Kidney (tissue), 13 donors: ENCODE measurements at regions not wholly inside any gene's neighbourhood (a gene's known extent, or its start where the extent isn't known, plus 50 kb on each side); places are given as distances from the start of the nearest gene placed in this dataset.

Source experiments
- DNase-seq, 5 donors: peaks; one replicate each; pipeline ENCODE4 v3.0.0-alpha.2; 2013 to 2020
- FAIRE-seq: peaks from 2 replicates; lab custom pipeline; 2012; peaks lifted over from hg19 to GRCh38; lab: Jason Lieb, UNC
- H3K27ac ChIP-seq, 2 donors: one replicate each; pipeline ENCODE4 v1.7.0; 2013; ENCODE audit warnings: low read depth in 2 of 2, low read length in 2 of 2, inconsistent platforms in 1 of 2
- H3K27me3 ChIP-seq: one replicate; pipeline ENCODE4 v1.7.1; 2013; ENCODE audit warnings: low read length, inconsistent platforms; ENCODE audit not compliant: control insufficient read depth, insufficient read depth
- H3K36me3 ChIP-seq, 3 donors: one replicate each; pipeline versions ENCODE4 v1.7.0 to v1.7.1; 2013; ENCODE audit warnings: low read length in 3 of 3, control low read depth in 1 of 3, inconsistent platforms in 1 of 3; ENCODE audit not compliant: insufficient read depth in 3 of 3, control insufficient read depth in 2 of 3
- H3K4me1 ChIP-seq, 3 donors: one replicate each; pipeline versions ENCODE4 v1.7.0 to v1.7.1; 2013; ENCODE audit warnings: low read length in 3 of 3, inconsistent platforms in 1 of 3, low read depth in 1 of 3; ENCODE audit not compliant: control insufficient read depth in 2 of 3, insufficient read depth in 2 of 3
- H3K4me3 ChIP-seq, 3 donors: one replicate each; pipeline versions ENCODE4 v1.7.0 to v1.8.1; 2013; ENCODE audit warnings: low read length in 3 of 3, control low read depth in 1 of 3, inconsistent platforms in 1 of 3
- H3K9ac ChIP-seq, 3 donors: one replicate each; pipeline versions ENCODE4 v1.7.0 to v1.7.1; 2013; ENCODE audit warnings: low read length in 3 of 3, control low read depth in 1 of 3, inconsistent platforms in 1 of 3
- H3K9me3 ChIP-seq, 3 donors: one replicate each; pipeline versions ENCODE4 v1.7.0 to v1.7.1; 2013; ENCODE audit warnings: low read length in 3 of 3, control low read depth in 1 of 3, inconsistent platforms in 1 of 3; ENCODE audit not compliant: control insufficient read depth in 2 of 3, insufficient read depth in 1 of 3
- intact Hi-C: fragments of 100-400 bp; cut with DNase I; formaldehyde crosslinking; loops from one replicate; pipeline ENCODE4 v1.11.1; 2022
- TF ChIP-seq, protein P1 (sequence below): IDR thresholded peaks from 3 replicates; pipeline ENCODE4 v1.5.1; 2012; ENCODE audit warnings: mild to moderate bottlenecking, moderate library complexity, borderline replicate concordance; ENCODE audit not compliant: insufficient read depth; ENCODE audit errors: extremely low read depth
- donor health status: control.
- donor health status: control.
- donor health status: control.
- donor health status: control.
- donor health status: control.
- donor health status: DM: yes; HTN: yes; CAD: no.
- donor health status: Normal renal cell carcinoma (clear cell type).

DNA sequence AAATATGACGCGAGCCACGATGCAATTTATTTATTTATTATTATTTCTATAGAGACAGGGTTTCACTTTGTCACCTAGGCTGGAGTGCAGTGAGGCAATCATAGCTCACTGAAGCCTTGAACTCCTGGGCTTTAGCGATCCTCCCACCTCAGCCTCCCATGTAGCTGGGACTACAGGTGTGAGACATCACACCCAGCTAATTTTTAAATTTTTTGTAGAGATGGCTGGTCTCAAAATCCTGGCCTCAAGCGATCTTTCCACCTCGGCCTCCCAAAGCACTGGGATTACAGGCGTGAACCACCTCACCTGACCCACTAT, 63.6 kb downstream of the IRF2BP2 start:
- H3K4me1 ChIP-seq, result peaks cover 5 to 20% (median 17%) of the 10 kb centered on the region in 3 donors
- intact Hi-C loops, result no loop called here
- no peaks in the 10 kb centered on the region for H3K36me3 ChIP-seq
- DNase-seq (no peak), FAIRE-seq (no peak)
- TF ChIP-seq, protein P1, sequence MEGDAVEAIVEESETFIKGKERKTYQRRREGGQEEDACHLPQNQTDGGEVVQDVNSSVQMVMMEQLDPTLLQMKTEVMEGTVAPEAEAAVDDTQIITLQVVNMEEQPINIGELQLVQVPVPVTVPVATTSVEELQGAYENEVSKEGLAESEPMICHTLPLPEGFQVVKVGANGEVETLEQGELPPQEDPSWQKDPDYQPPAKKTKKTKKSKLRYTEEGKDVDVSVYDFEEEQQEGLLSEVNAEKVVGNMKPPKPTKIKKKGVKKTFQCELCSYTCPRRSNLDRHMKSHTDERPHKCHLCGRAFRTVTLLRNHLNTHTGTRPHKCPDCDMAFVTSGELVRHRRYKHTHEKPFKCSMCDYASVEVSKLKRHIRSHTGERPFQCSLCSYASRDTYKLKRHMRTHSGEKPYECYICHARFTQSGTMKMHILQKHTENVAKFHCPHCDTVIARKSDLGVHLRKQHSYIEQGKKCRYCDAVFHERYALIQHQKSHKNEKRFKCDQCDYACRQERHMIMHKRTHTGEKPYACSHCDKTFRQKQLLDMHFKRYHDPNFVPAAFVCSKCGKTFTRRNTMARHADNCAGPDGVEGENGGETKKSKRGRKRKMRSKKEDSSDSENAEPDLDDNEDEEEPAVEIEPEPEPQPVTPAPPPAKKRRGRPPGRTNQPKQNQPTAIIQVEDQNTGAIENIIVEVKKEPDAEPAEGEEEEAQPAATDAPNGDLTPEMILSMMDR, result no peak
- no peak overlapping the region for H3K9ac ChIP-seq
- no peak overlapping the region for H3K4me3 ChIP-seq
- no peaks in the 10 kb centered on the region for H3K27me3 ChIP-seq
- H3K9me3 ChIP-seq, result no peaks in the 10 kb centered on the region
- H3K27ac ChIP-seq, result no peak overlapping the region

DNA sequence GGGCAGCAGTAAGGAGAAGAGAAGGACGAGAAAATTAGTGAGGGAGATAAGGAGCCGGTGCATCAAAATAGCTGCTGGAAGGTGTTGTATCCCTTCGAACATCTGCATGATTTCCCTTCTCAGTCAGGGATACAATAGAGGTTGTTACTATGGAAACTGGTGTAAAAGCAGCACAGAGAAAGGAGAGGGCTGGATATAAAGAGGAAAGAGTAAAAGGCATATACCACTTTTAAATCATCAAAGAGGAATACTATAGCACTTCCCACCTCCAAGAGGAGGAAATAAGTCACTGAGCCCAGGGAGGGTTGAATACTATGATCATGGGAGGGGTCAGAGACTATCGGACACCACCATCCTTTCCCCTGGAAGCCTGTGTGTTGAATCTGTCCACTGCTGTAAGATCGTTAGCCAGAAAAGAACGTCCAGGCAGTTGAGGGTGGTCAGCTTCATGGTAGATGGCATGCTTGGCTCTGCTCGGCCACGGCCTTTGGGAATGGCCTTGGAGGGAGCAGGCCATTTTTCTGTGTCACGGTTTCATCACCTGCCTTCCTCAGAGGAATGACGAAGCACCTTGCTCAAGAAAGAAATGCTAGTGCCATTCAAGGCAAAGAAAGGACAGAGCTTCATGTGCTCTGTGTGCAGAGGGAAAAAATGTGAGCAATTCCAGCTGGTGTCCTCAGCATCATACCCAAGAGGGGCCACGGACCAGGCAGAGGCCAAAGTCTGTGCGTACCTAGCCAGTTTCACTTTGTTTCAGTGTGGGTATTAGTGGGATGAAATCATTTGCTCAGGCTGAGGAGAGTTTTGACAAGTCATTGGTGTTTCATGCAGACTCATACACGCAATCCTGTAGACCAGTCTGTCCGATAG, 64.2 kb downstream of the IRF2BP2 start:
- no peak for FAIRE-seq
- H3K9ac ChIP-seq, result peak overlapping the region in 1 of 3 donors; percentile 49

DNA sequence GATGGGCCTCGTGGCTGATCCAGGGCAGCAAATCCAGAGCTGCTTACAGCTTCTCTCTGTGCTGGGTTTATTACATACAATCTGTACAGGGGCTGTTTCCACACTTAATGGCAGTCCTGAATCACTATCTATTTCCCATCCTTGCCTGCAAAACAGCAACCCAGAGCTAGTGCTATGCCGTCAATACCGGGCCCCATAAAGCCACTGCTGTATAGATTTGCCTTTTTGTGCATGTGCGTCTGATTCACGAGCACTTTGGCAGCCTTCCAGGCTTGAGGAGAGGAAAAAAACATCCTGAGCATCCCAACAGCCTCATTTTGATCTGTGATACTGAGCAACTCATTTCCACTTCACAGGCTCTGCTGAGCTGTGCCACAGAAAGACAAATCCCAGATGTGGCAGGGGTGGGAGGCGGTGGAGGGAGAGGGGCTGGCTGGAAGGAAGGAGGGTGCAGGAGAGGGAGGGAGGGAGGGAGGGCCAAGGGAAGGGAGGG, 65.2 kb upstream of the TARBP1 start:
- peak overlapping the region in 2 of 3 donors; percentile 43 to 66 for H3K9ac ChIP-seq
- no peaks in the 10 kb centered on the region for H3K36me3 ChIP-seq
- H3K27me3 ChIP-seq, result no peaks in the 10 kb centered on the region
- FAIRE-seq (no peak), DNase-seq (peak in 4 of 5 donors; percentile 85 to 97 (median 91))
- H3K9me3 ChIP-seq, result no peaks in the 10 kb centered on the region
- H3K4me3 ChIP-seq, result no peak overlapping the region
- H3K27ac ChIP-seq, result peak overlapping the region; percentile 68 to 85
- TF ChIP-seq, protein P1, result no peak
- H3K4me1 ChIP-seq, result peaks cover 5 to 25% (median 25%) of the 10 kb centered on the region in 3 donors
- intact Hi-C loops, result no loop called here

More for the DNA sequence above, 64.2 kb downstream of the IRF2BP2 start:
- no peaks in the 10 kb centered on the region for H3K27me3 ChIP-seq
- H3K27ac ChIP-seq, result peak overlapping the region; percentile 35 to 85
- H3K4me1 ChIP-seq, result peaks cover 5 to 20% (median 17%) of the 10 kb centered on the region in 3 donors
- peak in 2 of 5 donors; percentile 43 to 73 for DNase-seq
- TF ChIP-seq, protein P1, result no peak
- no peaks in the 10 kb centered on the region for H3K36me3 ChIP-seq
- intact Hi-C loops, result no loop called here
- H3K4me3 ChIP-seq, result no peak overlapping the region
- no peaks in the 10 kb centered on the region for H3K9me3 ChIP-seq
